Hepatocyte (in vitro differentiated cells): ENCODE measurements at regions not wholly inside any gene's neighbourhood (a gene's known extent, or its start where the extent isn't known, plus 50 kb on each side); places are given as distances from the start of the nearest gene placed in this dataset.

Experiments
- CTCF ChIP-seq: fragments of 200-600 bp; sonication (generic); IDR thresholded peaks from 2 replicates; pipeline ENCODE4 v1.5.1; 2016; ENCODE audit warnings: antibody characterized with exemption, mild to moderate bottlenecking; ENCODE audit not compliant: poor library complexity
- EZH2 ChIP-seq: fragments of 200-600 bp; sonication (generic); IDR thresholded peaks from 2 replicates; pipeline ENCODE4 v1.6.1; 2016; ENCODE audit warnings: antibody characterized with exemption, mild to moderate bottlenecking, borderline replicate concordance
- EZH2phosphoT487 ChIP-seq: fragments of 200-600 bp; sonication (generic); IDR thresholded peaks from one replicate; pipeline ENCODE4 v1.6.1; 2018; ENCODE audit warnings: antibody characterized with exemption, mild to moderate bottlenecking, low read depth, moderate library complexity; ENCODE audit not compliant: unreplicated experiment, severe bottlenecking

GRCh38 chr1:168792592-168793125 lies 63.7 kb upstream of the DPT start:
- TF ChIP-seq CTCF (no peak), EZH2phosphoT487 (no peak), EZH2 (no peak)
